ENCODE measurements at regions not wholly inside any gene's neighbourhood (a gene's known extent, or its start where the extent isn't known, plus 50 kb on each side); places are given as distances from the start of the nearest gene placed in this dataset.

GRCh38 chr9:31699836-31700235 is 684.6 kb upstream of the ACO1 start:
- TF ChIP-seq FOSL1 (IDR thresholded peaks at IDR 0.05; ENCODE audit: low read depth) (no peak), JUND (IDR thresholded peaks at IDR 0.05) (no peak), SIN3A (IDR thresholded peaks at IDR 0.05; ENCODE audit: low read depth) (no peak), EZH2 (IDR thresholded peaks at IDR 0.05) (no peak), CTCF (IDR thresholded peaks at IDR 0.05 in 2 of 3, conservative IDR thresholded peaks at IDR 0.05 in 1 of 3; ENCODE audit: borderline replicate concordance in 1 of 3, insufficient read depth in 1 of 3, low read depth in 2 of 3, low read length in 2 of 3) (no peak), POLR2AphosphoS5 (IDR thresholded peaks at IDR 0.05; ENCODE audit: low read depth, low read length) (no peak), YY1 (IDR thresholded peaks at IDR 0.05; ENCODE audit: extremely low read depth, insufficient replicate concordance, low read depth, low read length) (no peak), CEBPB (IDR thresholded peaks at IDR 0.05; ENCODE audit: low read depth) (no peak), ELF1 (IDR thresholded peaks at IDR 0.05; ENCODE audit: borderline replicate concordance, low read depth) (no peak), POLR2A (IDR thresholded peaks at IDR 0.05; ENCODE audit: borderline replicate concordance, extremely low read depth, insufficient read depth, insufficient read length) (no peak)
